Activated CD4-positive, alpha-beta memory T cell treated with anti-CD3 and anti-CD28 coated beads, Interleukin-2, amount 10 ng/mL, durations not matched to agents 7 days and 5 days (primary cell): ENCODE measurements at regions not wholly inside any gene's neighbourhood (a gene's known extent, or its start where the extent isn't known, plus 50 kb on each side); places are given as distances from the start of the nearest gene placed in this dataset.
"Not testable (repeated sequence)": the region's sequence is repeated elsewhere in the genome, so short reads cannot be mapped to it uniquely, and the experiment has no call there.

Source experiments
- CTCF ChIA-PET: fragments of 350-600 bp; sonication (Branson Sonifier 250); formaldehyde crosslinking; loops from one replicate; lab custom pipeline; 2021; ENCODE audit warnings: antibody characterized with exemption, inconsistent platforms; lab: Charles Lee
- POLR2A ChIA-PET: fragments of 350-600 bp; sonication (Branson Sonifier 250); formaldehyde crosslinking; loops from one replicate; lab custom pipeline; 2021; ENCODE audit warnings: antibody characterized with exemption; lab: Charles Lee
- DNase-seq: peaks from one replicate; pipeline ENCODE4 v3.0.0-alpha.2; 2020
- H3K27ac Mint-ChIP-seq: one replicate; pipeline ENCODE4 v1.8.0; 2021; ENCODE audit warnings: mild to moderate bottlenecking, mixed read lengths
- H3K27me3 Mint-ChIP-seq: one replicate; pipeline ENCODE4 v1.8.0; 2021; ENCODE audit warnings: mixed read lengths
- H3K36me3 Mint-ChIP-seq: one replicate; pipeline ENCODE4 v1.8.0; 2021; ENCODE audit warnings: low read depth, mixed read lengths
- H3K4me1 Mint-ChIP-seq: one replicate; pipeline ENCODE4 v1.8.0; 2021; ENCODE audit warnings: mixed read lengths
- H3K4me3 Mint-ChIP-seq: one replicate; pipeline ENCODE4 v1.8.0; 2021; ENCODE audit warnings: mild to moderate bottlenecking, mixed read lengths
- H3K9me3 Mint-ChIP-seq: one replicate; pipeline ENCODE4 v1.8.0; 2021; ENCODE audit warnings: mixed read lengths

DNA sequence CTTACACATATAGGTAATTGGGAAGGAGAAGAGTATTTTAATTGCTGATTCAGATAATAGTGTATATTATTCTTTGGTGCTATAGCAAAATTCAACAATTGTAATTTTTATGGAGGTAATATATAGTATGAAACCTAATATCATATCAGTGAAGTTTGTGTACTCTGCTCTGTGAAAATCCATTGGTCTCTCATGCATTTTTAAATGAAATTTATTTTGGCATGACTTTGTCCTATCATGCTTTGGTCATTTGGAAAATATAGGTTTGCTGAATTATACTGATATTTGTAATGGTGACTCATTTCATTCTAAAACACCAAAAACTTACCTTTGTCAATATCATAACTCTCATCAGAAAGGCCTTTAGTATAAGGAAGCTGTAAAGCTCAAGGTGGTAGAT is 962.0 kb upstream of the NOVA1 start:
- no peak overlapping the region for H3K4me3 Mint-ChIP-seq
- CTCF ChIA-PET = no interaction called here

DNA sequence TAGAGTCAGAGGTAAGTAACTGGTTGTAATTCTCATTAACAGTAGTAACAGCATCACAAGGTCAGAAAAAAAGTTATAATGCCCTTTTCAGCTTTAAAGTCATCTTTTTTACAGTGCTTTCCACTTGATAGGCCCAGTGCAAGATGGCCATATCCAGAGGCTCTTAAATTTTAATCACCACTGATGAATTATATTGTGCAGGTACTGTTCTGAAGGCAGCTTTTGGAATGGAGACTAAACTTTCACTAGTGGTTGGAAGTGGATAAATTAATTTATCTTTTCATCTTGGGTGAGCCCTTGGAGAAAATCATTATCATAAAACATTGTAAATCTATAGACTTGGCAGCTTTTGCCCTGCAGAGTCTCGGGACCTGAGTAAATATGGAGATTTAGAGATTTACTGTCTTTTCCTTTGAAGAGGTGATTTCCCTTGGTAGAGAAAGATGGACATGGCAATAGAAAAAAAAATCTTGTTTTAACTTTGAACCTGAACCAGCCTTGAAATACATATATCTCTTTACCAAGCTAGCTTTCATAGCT is 969.1 kb upstream of the NOVA1 start:
- H3K36me3 Mint-ChIP-seq = no peaks in the 10 kb centered on the region
- POLR2A ChIA-PET = no interaction called here
- no peak for DNase-seq
- CTCF ChIA-PET = no interaction called here
- no peak overlapping the region for H3K4me3 Mint-ChIP-seq
- H3K27ac Mint-ChIP-seq = no peak overlapping the region
- H3K27me3 Mint-ChIP-seq = no peaks in the 10 kb centered on the region
- H3K4me1 Mint-ChIP-seq = no peaks in the 10 kb centered on the region
- peaks cover 7% of the 10 kb centered on the region for H3K9me3 Mint-ChIP-seq

More for the DNA sequence above, 962.0 kb upstream of the NOVA1 start:
- H3K27me3 Mint-ChIP-seq = no peaks in the 10 kb centered on the region
- H3K9me3 Mint-ChIP-seq = peaks cover 5% of the 10 kb centered on the region
- H3K36me3 Mint-ChIP-seq = no peaks in the 10 kb centered on the region
- H3K4me1 Mint-ChIP-seq = no peaks in the 10 kb centered on the region
- no peak for DNase-seq
- no peak overlapping the region for H3K27ac Mint-ChIP-seq
- POLR2A ChIA-PET = no interaction called here

DNA sequence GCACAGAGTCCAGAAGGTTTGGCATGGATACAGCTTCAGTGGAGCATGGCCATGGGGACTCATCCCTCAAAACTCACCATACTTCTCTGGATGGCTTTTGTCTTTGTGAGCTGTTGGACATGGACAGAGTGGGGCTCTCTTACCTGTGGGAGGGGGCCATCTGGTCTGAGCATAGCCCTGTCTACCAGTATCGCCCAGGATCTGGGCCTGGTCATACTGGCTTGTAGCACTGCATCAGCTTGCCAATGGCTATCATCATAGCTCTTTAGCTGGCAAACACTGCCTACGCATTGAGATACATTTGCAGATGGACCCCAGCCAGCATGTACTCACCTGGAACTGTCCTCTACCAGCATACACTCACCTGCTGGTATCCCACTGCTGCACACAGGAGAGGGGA is 975.2 kb upstream of the NOVA1 start:
- H3K4me1 Mint-ChIP-seq = no peaks in the 10 kb centered on the region
- no peak for DNase-seq
- H3K4me3 Mint-ChIP-seq = no peak overlapping the region
- ChIA-PET POLR2A (no interaction called here), CTCF (no interaction called here)
- no peaks in the 10 kb centered on the region for H3K36me3 Mint-ChIP-seq
- H3K27me3 Mint-ChIP-seq = no peaks in the 10 kb centered on the region
- peaks cover 28% of the 10 kb centered on the region for H3K9me3 Mint-ChIP-seq
- H3K27ac Mint-ChIP-seq = no peak overlapping the region

DNA sequence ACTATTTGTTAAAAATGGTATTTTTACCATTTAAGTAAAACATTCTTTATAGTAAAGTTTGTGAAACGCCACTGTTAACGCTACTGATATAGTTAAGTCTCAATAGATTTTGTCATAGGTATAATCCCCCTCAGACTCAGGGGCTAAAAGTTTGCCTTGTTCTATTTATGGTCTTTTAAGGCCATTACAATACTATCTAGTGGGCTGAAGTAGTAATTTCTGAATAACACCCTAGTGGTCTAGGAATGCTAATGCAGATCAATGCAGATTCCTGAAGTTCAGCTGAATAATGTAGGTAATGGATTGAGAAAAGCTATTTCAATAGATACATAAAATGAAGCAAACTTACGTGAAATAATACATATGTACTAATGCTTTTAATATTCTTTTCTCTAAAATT is 989.3 kb upstream of the NOVA1 start:
- POLR2A ChIA-PET = no interaction called here
- Mint-ChIP-seq H3K4me3 (no peak overlapping the region), H3K27ac (no peak overlapping the region), H3K27me3 (no peaks in the 10 kb centered on the region), H3K9me3 (peaks cover 9% of the 10 kb centered on the region), H3K36me3 (no peaks in the 10 kb centered on the region), H3K4me1 (no peaks in the 10 kb centered on the region)
- no peak for DNase-seq
- CTCF ChIA-PET = no interaction called here

DNA sequence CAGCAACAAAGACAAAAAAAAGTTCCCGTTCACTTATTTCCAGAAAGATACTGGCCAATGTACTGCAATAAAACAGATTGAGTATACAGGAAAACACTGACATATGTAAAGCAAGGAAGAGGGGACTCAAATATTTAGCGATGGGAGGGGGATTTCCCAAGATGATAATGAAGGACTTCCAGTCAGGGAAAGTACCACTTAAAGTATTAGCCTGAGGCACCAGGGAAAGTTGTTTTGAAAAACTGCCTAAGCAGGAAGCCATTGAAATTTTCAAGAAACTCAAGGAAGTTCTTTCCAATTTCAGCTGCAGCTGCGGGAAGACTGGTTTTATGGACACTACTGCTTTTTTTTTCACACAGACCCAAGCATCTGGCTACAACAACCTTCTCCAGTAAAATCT is 1007.4 kb upstream of the NOVA1 start:
- CTCF ChIA-PET = no interaction called here
- no peak for DNase-seq
- POLR2A ChIA-PET = no interaction called here
- Mint-ChIP-seq H3K27me3 (no peaks in the 10 kb centered on the region), H3K4me3 (no peak overlapping the region), H3K9me3 (peaks cover 32% of the 10 kb centered on the region), H3K27ac (no peak overlapping the region), H3K36me3 (no peaks in the 10 kb centered on the region), H3K4me1 (no peaks in the 10 kb centered on the region)

DNA sequence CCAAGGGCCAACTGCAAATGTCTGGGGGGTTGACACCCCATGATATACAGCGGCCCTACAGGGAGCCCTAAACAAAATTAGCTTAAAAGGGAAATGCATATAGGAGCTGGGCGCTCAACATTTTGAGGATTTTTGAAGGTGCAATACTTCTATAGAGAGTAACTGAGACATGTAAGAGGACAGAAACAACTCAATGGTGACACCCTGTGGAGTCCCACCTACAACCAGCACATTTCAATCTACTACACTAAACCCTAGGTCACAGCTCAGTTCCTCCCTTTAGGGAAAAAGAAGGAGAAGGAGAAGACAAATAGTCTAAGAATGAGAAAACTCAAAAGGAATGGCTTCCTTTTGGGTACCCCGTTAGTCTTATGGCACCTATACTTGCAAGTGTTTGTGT is 1010.5 kb upstream of the NOVA1 start:
- peaks cover 22% of the 10 kb centered on the region for H3K9me3 Mint-ChIP-seq

DNA sequence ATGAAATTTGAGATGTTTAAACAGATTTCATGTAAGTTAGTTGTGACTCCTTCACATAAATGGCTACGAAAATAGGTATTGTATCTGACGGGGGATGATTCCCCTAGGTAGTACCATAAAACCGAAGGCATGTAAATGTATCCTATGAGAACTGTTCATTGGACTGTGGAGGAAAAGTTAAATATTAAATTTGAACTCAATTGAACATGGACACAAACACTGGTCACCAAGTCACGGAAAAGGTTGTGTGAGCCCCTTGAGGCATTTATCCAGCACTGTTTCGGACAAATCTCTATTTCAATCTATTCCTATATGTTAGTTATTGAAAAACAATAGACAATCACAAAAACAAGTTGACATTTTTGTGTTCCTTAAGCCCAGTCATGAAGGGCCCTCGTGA is 1014.3 kb upstream of the NOVA1 start:
- DNase-seq = no peak
- H3K9me3 Mint-ChIP-seq = peaks cover 7% of the 10 kb centered on the region
- ChIA-PET CTCF (no interaction called here), POLR2A (no interaction called here)
- H3K27me3 Mint-ChIP-seq = no peaks in the 10 kb centered on the region
- no peak overlapping the region for H3K27ac Mint-ChIP-seq
- H3K4me1 Mint-ChIP-seq = no peaks in the 10 kb centered on the region
- H3K36me3 Mint-ChIP-seq = no peaks in the 10 kb centered on the region
- no peak overlapping the region for H3K4me3 Mint-ChIP-seq

More for the DNA sequence above, 1010.5 kb upstream of the NOVA1 start:
- no peaks in the 10 kb centered on the region for H3K4me1 Mint-ChIP-seq
- CTCF ChIA-PET = no interaction called here
- no peak for DNase-seq
- H3K36me3 Mint-ChIP-seq = no peaks in the 10 kb centered on the region
- no peak overlapping the region for H3K4me3 Mint-ChIP-seq
- POLR2A ChIA-PET = no interaction called here
- H3K27me3 Mint-ChIP-seq = no peaks in the 10 kb centered on the region
- no peak overlapping the region for H3K27ac Mint-ChIP-seq

DNA sequence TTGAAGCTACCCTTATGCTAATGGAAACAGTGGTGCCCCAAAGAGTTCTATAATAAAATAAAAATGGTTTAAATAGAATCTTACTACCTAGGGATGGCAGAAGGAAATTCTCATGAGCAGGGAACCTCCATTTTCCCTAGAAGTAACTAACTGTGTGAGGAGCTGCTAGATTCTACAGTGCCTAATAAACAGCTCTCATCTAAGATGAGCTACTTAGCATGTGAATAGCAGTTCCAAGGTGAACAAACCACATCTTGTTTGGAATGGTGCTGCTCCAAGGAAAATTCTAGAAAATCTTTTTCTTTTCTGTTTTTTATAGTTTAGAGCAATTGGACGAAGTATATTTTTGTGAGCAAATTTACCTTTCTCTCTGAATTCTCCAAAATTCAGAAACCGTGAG is 1015.3 kb upstream of the NOVA1 start:
- H3K9me3 Mint-ChIP-seq = peaks cover 4% of the 10 kb centered on the region
- no peak overlapping the region for H3K27ac Mint-ChIP-seq
- no peaks in the 10 kb centered on the region for H3K4me1 Mint-ChIP-seq
- no peak overlapping the region for H3K4me3 Mint-ChIP-seq
- H3K27me3 Mint-ChIP-seq = no peaks in the 10 kb centered on the region
- no peak for DNase-seq
- CTCF ChIA-PET = no interaction called here
- no peaks in the 10 kb centered on the region for H3K36me3 Mint-ChIP-seq
- POLR2A ChIA-PET = no interaction called here

DNA sequence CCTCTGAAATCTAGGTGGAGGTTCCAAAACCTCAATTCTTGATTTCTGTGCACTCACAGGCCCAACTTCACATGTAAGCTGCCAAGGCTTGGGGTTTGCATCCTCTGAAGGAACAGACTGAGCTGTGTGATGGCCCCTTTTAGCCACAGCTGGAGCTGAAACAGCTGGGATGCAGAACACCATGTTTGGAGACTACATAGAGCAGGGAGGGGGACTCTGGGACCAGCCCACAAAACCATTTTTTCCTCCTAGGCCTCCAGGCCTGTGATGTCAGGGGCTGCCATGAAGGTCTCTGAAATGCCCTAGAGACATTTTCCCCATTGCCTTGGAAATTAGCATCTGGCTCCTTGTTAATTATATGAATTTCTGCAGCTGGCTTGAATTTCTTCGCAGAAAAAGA is 1025.9 kb upstream of the NOVA1 start:
- no peak overlapping the region for H3K4me3 Mint-ChIP-seq
- no peak overlapping the region for H3K27ac Mint-ChIP-seq
- no peaks in the 10 kb centered on the region for H3K27me3 Mint-ChIP-seq
- ChIA-PET CTCF (no interaction called here), POLR2A (no interaction called here)
- H3K4me1 Mint-ChIP-seq = no peaks in the 10 kb centered on the region
- no peaks in the 10 kb centered on the region for H3K36me3 Mint-ChIP-seq
- H3K9me3 Mint-ChIP-seq = peaks cover 19% of the 10 kb centered on the region
- DNase-seq = no peak

DNA sequence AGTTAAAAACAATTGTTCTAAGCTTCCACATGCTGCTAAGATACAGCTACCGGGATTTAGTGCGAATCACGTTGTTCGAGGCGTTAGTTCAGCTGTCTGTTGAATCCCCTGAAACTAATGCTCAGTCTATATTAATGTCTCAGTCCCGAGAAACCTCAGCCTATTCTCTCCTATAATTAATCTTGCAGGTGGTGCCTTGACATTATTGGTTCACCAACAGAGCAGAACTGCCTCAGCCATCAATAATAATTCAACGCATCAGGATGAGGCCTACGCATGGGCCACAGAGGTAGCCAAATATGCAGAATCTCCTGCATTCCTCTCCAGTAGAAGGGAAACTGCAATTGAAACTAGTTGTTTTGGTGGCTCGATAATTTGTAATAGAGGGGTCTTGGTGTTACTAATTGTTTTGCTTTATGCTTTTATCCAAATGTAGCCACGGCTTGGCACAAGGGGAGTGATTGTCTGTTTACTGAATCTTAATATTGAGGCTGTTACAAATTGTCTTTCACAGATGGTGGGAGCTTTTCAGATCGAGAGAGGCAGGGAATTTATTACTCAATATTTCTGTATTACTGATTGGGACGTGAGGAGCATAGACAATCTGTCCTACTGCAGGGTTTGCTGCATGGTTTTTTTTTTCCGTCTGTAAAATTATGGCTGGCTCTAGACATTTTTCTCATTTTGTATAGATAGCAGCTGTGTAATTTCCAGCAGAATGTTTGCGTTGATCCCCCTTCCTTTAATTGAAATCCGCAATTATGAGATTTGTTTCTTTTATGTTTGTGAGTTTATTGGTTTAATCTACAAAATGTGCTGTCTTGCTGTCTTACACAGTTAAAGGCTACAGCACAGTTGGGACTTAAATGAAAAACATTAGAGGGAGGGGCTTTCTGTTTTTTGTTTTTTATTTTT is 1036.5 kb upstream of the NOVA1 start:
- ChIA-PET POLR2A (no interaction called here), CTCF (no interaction called here)
- Mint-ChIP-seq H3K9me3 (peaks cover 12% of the 10 kb centered on the region), H3K4me3 (no peak overlapping the region), H3K4me1 (no peaks in the 10 kb centered on the region), H3K36me3 (no peaks in the 10 kb centered on the region), H3K27ac (no peak overlapping the region), H3K27me3 (no peaks in the 10 kb centered on the region)
- DNase-seq = no peak

DNA sequence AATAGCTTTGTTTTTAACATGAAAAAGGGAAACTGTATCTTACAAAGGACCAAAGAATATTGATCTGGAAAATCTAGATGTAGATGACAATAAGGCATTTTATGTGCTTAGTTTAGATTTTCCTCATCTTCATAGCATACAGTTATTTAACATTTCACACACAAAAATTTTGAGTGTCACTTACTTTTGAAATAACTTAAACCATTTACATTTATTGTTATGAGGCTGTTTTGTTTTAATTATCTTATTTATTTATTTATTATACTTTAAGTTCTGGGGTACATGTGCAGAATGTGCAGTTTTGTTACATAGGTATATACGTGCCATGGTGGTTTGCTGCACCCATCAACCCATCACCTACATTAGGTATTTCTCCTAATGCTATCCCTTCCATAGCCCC is 1042.9 kb upstream of the NOVA1 start:
- H3K27ac Mint-ChIP-seq, CTCF ChIA-PET, H3K4me3 Mint-ChIP-seq, POLR2A ChIA-PET, H3K4me1 Mint-ChIP-seq, H3K36me3 Mint-ChIP-seq, DNase-seq, H3K27me3 Mint-ChIP-seq: not testable (repeated sequence)
- H3K9me3 Mint-ChIP-seq = peaks cover 13% of the 10 kb centered on the region

DNA sequence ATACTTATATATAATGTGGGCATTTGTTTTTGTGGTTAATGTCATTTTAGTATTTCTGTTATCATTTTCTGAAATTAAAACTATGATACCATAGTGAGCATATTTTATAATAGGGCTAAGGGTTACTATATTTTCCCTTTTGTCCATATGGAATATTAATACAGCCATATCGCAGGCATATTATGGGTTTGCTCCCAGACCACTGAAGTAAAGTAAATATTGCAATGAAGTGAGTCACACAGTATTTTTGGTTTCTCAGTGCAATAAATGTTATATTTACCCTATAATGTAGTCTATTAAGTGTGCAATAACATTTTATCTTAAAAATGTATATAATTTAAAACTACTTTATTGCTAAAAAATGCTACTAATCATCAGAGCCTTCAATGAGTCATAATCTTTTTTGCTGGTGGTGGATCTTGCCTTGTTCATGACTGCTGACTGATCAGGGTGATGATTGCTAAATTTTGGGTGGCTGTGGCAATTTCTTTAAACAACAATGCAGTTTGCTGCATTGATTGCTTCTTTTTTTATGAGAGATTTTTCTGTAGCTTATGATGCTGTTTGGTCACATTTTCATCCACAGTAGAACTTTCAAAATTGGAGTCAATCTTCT is 1044.5 kb upstream of the NOVA1 start:
- Mint-ChIP-seq H3K27me3 (no peaks in the 10 kb centered on the region), H3K4me3 (no peak overlapping the region), H3K4me1 (no peaks in the 10 kb centered on the region), H3K36me3 (no peaks in the 10 kb centered on the region), H3K27ac (no peak overlapping the region), H3K9me3 (peaks cover 8% of the 10 kb centered on the region)
- DNase-seq = no peak
- ChIA-PET CTCF (no interaction called here), POLR2A (no interaction called here)

DNA sequence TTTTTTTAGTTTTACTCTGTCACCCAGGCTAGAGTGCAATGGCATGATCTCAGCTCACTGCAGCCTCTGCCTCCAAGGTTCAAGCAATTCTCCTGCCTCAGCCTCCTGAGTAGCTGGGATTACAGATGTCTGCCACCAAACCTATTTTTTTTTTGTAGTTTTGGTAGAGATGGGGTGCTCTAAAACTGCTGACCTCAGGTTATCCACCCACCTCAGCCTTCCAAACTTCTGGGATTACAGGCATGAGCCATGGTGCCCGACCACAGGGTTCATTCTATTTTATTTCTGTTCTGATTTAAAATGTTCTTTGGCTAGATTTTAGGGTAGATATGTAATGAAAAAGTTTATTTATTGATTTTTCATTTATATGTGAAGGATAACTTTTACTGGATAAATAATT is 1062.8 kb upstream of the NOVA1 start:
- Mint-ChIP-seq H3K4me1 (no peaks in the 10 kb centered on the region), H3K9me3 (peaks cover 28% of the 10 kb centered on the region), H3K27me3 (no peaks in the 10 kb centered on the region), H3K4me3 (no peak overlapping the region), H3K36me3 (no peaks in the 10 kb centered on the region), H3K27ac (no peak overlapping the region)
- ChIA-PET CTCF (no interaction called here), POLR2A (no interaction called here)
- DNase-seq = no peak

DNA sequence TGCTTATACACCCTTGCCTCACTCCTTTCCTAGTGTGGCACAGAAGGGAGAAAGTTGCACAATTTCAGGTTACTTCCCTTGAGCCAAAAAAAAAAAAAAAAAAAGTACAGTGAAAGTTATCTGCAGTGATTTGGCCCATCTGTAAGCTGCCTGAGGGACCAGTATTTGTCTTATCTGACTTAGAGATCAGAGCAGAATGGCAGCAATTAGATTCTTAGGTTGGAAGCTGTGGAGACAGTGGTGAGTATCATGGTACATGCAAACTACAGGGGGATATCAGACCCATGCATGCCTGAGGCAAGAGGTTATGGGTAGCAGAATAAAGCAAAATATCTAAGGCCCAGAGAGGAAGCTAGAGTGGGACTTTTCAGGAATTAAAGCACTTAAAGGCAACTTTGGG is 1070.7 kb upstream of the NOVA1 start:
- Mint-ChIP-seq H3K9me3 (peaks cover 14% of the 10 kb centered on the region), H3K36me3 (no peaks in the 10 kb centered on the region), H3K4me1 (no peaks in the 10 kb centered on the region), H3K4me3 (no peak overlapping the region), H3K27me3 (no peaks in the 10 kb centered on the region), H3K27ac (no peak overlapping the region)
- no peak for DNase-seq
- CTCF ChIA-PET = no interaction called here
- POLR2A ChIA-PET = no interaction called here
